Endothelial cell of umbilical vein (primary cell): ENCODE measurements at regions not wholly inside any gene's neighbourhood (a gene's known extent, or its start where the extent isn't known, plus 50 kb on each side); places are given as distances from the start of the nearest gene placed in this dataset.
A peak's percentile ranks its signal among the peaks of the same experiment; 100 is the strongest.

Experiments
- BruUV-seq: library from RNA; stranded (reverse); fragments of 400-500 nt; replicated peaks from 2 replicates; lab custom pipeline; 2021; lab: Mats Ljungman, UMichigan
- CTCF ChIA-PET: fragments of 300-600, 350-600 bp; sonication (Branson Sonifier 250); formaldehyde crosslinking; loops from one replicate; lab custom pipeline; 2021; ENCODE audit warnings: antibody characterized with exemption, inconsistent platforms; lab: Charles Lee
- POLR2A ChIA-PET: fragments of 300-600, 350-600 bp; sonication (Branson Sonifier 250); formaldehyde crosslinking; loops from one replicate; lab custom pipeline; 2021; ENCODE audit warnings: antibody characterized with exemption, inconsistent platforms; lab: Charles Lee
- DNase-seq: peaks from one replicate; pipeline ENCODE4 v3.0.0-alpha.2; 2011; ENCODE audit warnings: low read depth, low spot score
- FAIRE-seq: peaks from 2 replicates; lab custom pipeline; 2011; peaks lifted over from hg19 to GRCh38; lab: Jason Lieb, UNC
- H2AFZ ChIP-seq: 2 replicates; pipeline ENCODE4 v1.6.0; 2012; ENCODE audit warnings: low read depth, low read length, control low read depth, inconsistent platforms
- H3K27ac ChIP-seq: 2 replicates; pipeline ENCODE4 v1.5.1; 2011; ENCODE audit warnings: low read depth, mild to moderate bottlenecking, control low read depth, low read length, moderate library complexity; ENCODE audit not compliant: insufficient read depth
- H3K27me3 ChIP-seq, 2 experiments: 2 replicates each; pipeline versions ENCODE4 v1.6.0 to v1.6.1; 2011; ENCODE audit warnings: low read length in 2 of 2, mixed read lengths in 1 of 2; ENCODE audit not compliant: control insufficient read depth in 2 of 2, insufficient read depth in 2 of 2
- H3K36me3 ChIP-seq, 2 experiments: 2 replicates in 1 of 2; 3 replicates in 1 of 2; pipeline ENCODE4 v1.5.1; 2011; ENCODE audit warnings: low read length in 2 of 2, mild to moderate bottlenecking in 1 of 2, moderate library complexity in 1 of 2; ENCODE audit not compliant: control insufficient read depth in 2 of 2, insufficient read depth in 2 of 2; ENCODE audit errors: extremely low read depth in 1 of 2
- H3K4me1 ChIP-seq: 3 replicates; pipeline ENCODE4 v1.5.1; 2011; ENCODE audit warnings: mild to moderate bottlenecking, low read length; ENCODE audit not compliant: control insufficient read depth, insufficient read depth; ENCODE audit errors: extremely low read depth
- H3K4me2 ChIP-seq: 2 replicates; pipeline ENCODE4 v1.6.1; 2011; ENCODE audit warnings: low read length, control low read depth, mixed read lengths; ENCODE audit not compliant: insufficient read depth
- H3K4me3 ChIP-seq, 3 experiments: fragments of 200-600 bp in 1 of 3; sonication (generic), shearing (Covaris generic) in 1 of 3; replicated peaks in 1 of 3; 2 replicates each; pipeline ENCODE4 v1.5.1; 2011 to 2016; ENCODE audit warnings: control low read depth in 3 of 3, low read length in 3 of 3, mild to moderate bottlenecking in 2 of 3, inconsistent platforms in 1 of 3, low read depth in 1 of 3, moderate library complexity in 1 of 3; ENCODE audit not compliant: insufficient read depth in 1 of 3
- H3K79me2 ChIP-seq: 2 replicates; pipeline ENCODE4 v1.6.0; 2012; ENCODE audit warnings: low read length, inconsistent platforms; ENCODE audit not compliant: control insufficient read depth, insufficient read depth
- H3K9ac ChIP-seq: replicated peaks from 2 replicates; pipeline ENCODE3; 2011; ENCODE audit warnings: low read length, control low read depth; ENCODE audit not compliant: insufficient read depth; ENCODE audit errors: extremely low read depth
- H3K9me1 ChIP-seq: replicated peaks from 3 replicates; pipeline ENCODE4 v1.6.0; 2011; ENCODE audit warnings: mild to moderate bottlenecking, low read length; ENCODE audit not compliant: control insufficient read depth, insufficient read depth; ENCODE audit errors: extremely low read depth
- H3K9me3 ChIP-seq: replicated peaks from 2 replicates; pipeline ENCODE4 v1.5.1; 2012; ENCODE audit warnings: low read length, inconsistent platforms; ENCODE audit not compliant: control insufficient read depth, insufficient read depth
- H4K20me1 ChIP-seq: replicated peaks from 2 replicates; pipeline ENCODE3; 2011; ENCODE audit warnings: mild to moderate bottlenecking, low read length; ENCODE audit not compliant: control insufficient read depth, insufficient read depth; ENCODE audit errors: extremely low read depth
- CTCF ChIP-seq, 2 donors: IDR thresholded peaks; 1 replicate in 1 of 2; 2 replicates in 1 of 2; pipeline ENCODE4 v1.5.1; 2011; ENCODE audit warnings: low read length in 2 of 2, mild to moderate bottlenecking in 2 of 2, moderate library complexity in 2 of 2, control low read depth in 1 of 2, inconsistent platforms in 1 of 2, low read depth in 1 of 2; ENCODE audit not compliant: insufficient read depth in 1 of 2; ENCODE audit errors: extremely low read depth in 1 of 2
- EZH2 ChIP-seq: IDR thresholded peaks from 2 replicates; pipeline ENCODE4 v1.6.1; 2012; ENCODE audit warnings: borderline replicate concordance, low read depth, mild to moderate bottlenecking, moderate library complexity, low read length, inconsistent platforms; ENCODE audit not compliant: severe bottlenecking
- FOS ChIP-seq: IDR thresholded peaks from 2 replicates; pipeline ENCODE4 v1.6.1; 2011; ENCODE audit warnings: mild to moderate bottlenecking, low read length, moderate library complexity, borderline replicate concordance; ENCODE audit not compliant: insufficient read depth
- GATA2 ChIP-seq: IDR thresholded peaks from 2 replicates; pipeline ENCODE4 v1.7.0; 2011; ENCODE audit warnings: low read depth, mild to moderate bottlenecking, moderate library complexity, mixed read lengths, low read length; ENCODE audit not compliant: insufficient read length, insufficient read depth
- JUN ChIP-seq: IDR thresholded peaks from 2 replicates; pipeline ENCODE4 v1.6.1; 2011; ENCODE audit warnings: borderline replicate concordance, low read depth; ENCODE audit not compliant: insufficient read length, insufficient read depth
- MAX ChIP-seq: IDR thresholded peaks from 2 replicates; pipeline ENCODE4 v1.6.1; 2011; ENCODE audit not compliant: insufficient read depth, insufficient read length
- MYC ChIP-seq: IDR thresholded peaks from one replicate; pipeline ENCODE4 v1.6.1; 2011; ENCODE audit warnings: mild to moderate bottlenecking, low read depth, low read length
- POLR2A ChIP-seq: IDR thresholded peaks from 2 replicates; pipeline ENCODE4 v1.6.1; 2012; ENCODE audit warnings: low read depth, mild to moderate bottlenecking, control low read depth, low read length
- POLR2AphosphoS5 ChIP-seq: IDR thresholded peaks from 2 replicates; pipeline ENCODE4 v1.6.1; 2012; ENCODE audit warnings: low read depth, mild to moderate bottlenecking, control low read depth, low read length, moderate library complexity; ENCODE audit not compliant: insufficient read depth
- dilution Hi-C: fragments of 300-500 bp; cut with MboI; formaldehyde crosslinking; loops from one replicate; pipeline ENCODE4 v1.15.0; 2019; ENCODE audit warnings: low sequenced_read_pairs; ENCODE audit not compliant: extremely low pct_ligation_motif_present
- intact Hi-C: fragments of 100-400 bp; cut with micrococcal nuclease; formaldehyde crosslinking; loops from one replicate; pipeline ENCODE4 v1.10.0; 2022

GRCh38 chr13:40477623-40478608 is 188.5 kb downstream of the FOXO1 start:
- H3K4me2 ChIP-seq = peak overlapping the region; percentile 74
- peak overlapping the region; percentile 67 for H3K9ac ChIP-seq
- H2AFZ ChIP-seq = peak overlapping the region; percentile 64
- dilution Hi-C loops (no loop called here), intact Hi-C loops (loop anchor here (1.0 kb wide), 7 partner anchors 26 to 396 kb away; no protein-coding TSS in a partner anchor)
- H4K20me1 ChIP-seq = no peaks in the 10 kb centered on the region
- DNase-seq = peak; percentile 94
- FAIRE-seq = peak; percentile 98
- no peaks in the 10 kb centered on the region for H3K27me3 ChIP-seq
- peak overlapping the region in 1 of 3 experiments; percentile 10 for H3K4me3 ChIP-seq
- TF ChIP-seq FOS = no peak
- TF ChIP-seq POLR2A = peak; percentile 36
- no peak for TF ChIP-seq EZH2
- no peak for TF ChIP-seq CTCF (IDR thresholded peaks at IDR 0.05; ENCODE audit: extremely low read depth in 1 of 2, insufficient read depth in 1 of 2, low read depth in 1 of 2, low read length in 2 of 2)
- no peak for TF ChIP-seq MYC
- peak; percentile 57 for TF ChIP-seq MAX
- peak; percentile 43 for TF ChIP-seq JUN
- TF ChIP-seq POLR2AphosphoS5 = peak; percentile 62
- TF ChIP-seq GATA2 = peak; percentile 91
- POLR2A ChIA-PET = no interaction called here
- peak overlapping the region; percentile 92 for H3K27ac ChIP-seq
- CTCF ChIA-PET = no interaction called here
- BruUV-seq = TSS peak; percentile 87
- no peaks in the 10 kb centered on the region for H3K79me2 ChIP-seq
- peaks cover 32% of the 10 kb centered on the region for H3K4me1 ChIP-seq
- H3K9me1 ChIP-seq = no peaks in the 10 kb centered on the region
- no peaks in the 10 kb centered on the region for H3K36me3 ChIP-seq
- H3K9me3 ChIP-seq = no peaks in the 10 kb centered on the region
